ENCODE measurements at regions not wholly inside any gene's neighbourhood (a gene's known extent, or its start where the extent isn't known, plus 50 kb on each side); places are given as distances from the start of the nearest gene placed in this dataset.

DNA sequence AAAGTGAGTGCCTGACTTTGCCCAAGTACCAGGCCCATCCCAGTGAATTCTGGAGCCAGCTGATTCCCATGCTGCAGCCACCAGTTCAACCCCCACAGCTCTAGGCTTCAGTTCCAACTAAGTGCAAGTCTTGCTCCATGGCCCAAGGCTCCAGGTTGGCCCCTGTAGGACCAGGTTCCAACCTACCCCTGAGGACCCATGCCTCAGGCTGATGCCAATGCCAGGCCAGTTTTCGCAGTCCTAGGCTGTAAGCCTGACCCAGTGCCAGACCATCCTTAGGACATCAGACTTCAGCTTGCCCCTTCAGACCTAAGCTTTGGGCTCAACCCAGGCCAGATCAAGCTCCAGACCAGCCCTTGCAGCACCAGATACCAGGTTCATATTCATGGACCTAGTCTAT lies 352.6 kb downstream of the FSCB start:
- Mint-ChIP-seq H3K4me3 (no peak overlapping the region), H3K36me3 (ENCODE audit: insufficient read depth in 2 of 2) (peaks cover 0 to 3% of the 10 kb centered on the region in 2 donors), H3K27me3 (ENCODE audit: low read depth) (no peaks in the 10 kb centered on the region), H3K27ac (no peak overlapping the region), H3K9me3 (peaks cover 8 to 11% of the 10 kb centered on the region in 2 donors), H3K4me1 (ENCODE audit: low read depth) (no peaks in the 10 kb centered on the region)
- no peak for DNase-seq
- no peak for ATAC-seq (replicated peaks in 1 of 2)

DNA sequence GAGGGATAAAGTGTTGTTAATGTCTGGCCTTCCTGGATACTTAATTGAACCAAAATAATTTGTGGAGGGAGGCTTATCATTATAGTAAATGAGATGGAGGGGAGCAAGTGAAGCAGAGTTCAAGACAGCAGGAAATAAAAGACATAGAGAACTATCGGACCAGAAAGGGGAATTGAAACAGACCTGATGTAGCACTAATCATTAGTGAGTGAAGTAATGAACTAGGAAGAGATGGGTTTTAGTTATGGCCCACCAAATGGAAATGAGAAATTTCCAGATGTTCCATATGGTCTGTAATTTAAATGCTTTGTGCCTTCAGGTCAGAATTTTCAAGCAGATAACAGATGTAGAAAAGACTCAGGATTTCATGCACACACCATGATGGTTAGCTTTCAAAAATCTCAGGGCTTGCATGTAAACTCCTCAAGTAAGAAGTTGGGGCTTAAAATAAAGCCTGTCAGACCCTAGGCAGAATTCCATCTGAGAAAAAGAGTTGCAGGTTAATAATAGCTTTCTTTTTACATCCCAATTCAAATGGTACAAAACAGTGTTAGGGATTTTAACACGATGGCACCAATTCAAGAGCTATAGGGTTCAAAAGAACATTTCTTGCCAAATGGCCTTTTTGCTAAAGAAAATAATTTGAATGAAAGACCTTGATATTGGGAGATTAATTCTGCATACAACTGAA lies 355.8 kb downstream of the FSCB start:
- Mint-ChIP-seq H3K9me3 (peaks cover 8% of the 10 kb centered on the region in 2 donors), H3K4me1 (ENCODE audit: low read depth) (no peaks in the 10 kb centered on the region), H3K36me3 (ENCODE audit: insufficient read depth in 2 of 2) (peaks cover 0 to 3% of the 10 kb centered on the region in 2 donors), H3K27ac (no peak overlapping the region), H3K4me3 (no peak overlapping the region), H3K27me3 (ENCODE audit: low read depth) (no peaks in the 10 kb centered on the region)
- DNase-seq (no peak), ATAC-seq (replicated peaks in 1 of 2) (no peak)

DNA sequence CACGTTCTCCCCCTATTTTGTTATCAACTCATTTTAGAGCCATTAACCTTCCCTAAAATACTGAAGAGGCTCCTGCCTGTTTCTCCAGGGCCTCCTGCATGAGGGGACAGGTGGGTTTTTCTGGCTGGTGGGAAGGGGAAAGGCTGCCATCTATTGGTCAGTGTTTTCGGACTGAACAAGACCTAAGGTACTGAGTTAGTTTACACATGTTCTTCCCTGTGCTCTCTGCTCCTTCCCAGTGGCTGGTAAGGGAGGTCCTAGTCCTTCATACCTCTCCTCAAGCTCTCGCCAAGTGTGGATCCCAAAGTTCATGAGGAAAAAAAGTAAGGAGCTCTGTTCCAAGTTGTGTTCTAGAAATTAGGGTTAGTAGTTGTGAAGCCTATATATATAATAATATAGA lies 357.5 kb downstream of the FSCB start:
- no peak for DNase-seq
- no peaks in the 10 kb centered on the region for H3K4me1 Mint-ChIP-seq (ENCODE audit: low read depth)
- H3K27me3 Mint-ChIP-seq (ENCODE audit: low read depth) = no peaks in the 10 kb centered on the region
- H3K9me3 Mint-ChIP-seq = peaks cover 7 to 9% of the 10 kb centered on the region in 2 donors
- no peak overlapping the region for H3K4me3 Mint-ChIP-seq
- no peaks in the 10 kb centered on the region for H3K36me3 Mint-ChIP-seq (ENCODE audit: insufficient read depth in 2 of 2)
- ATAC-seq (replicated peaks in 1 of 2) = no peak
- no peak overlapping the region for H3K27ac Mint-ChIP-seq

DNA sequence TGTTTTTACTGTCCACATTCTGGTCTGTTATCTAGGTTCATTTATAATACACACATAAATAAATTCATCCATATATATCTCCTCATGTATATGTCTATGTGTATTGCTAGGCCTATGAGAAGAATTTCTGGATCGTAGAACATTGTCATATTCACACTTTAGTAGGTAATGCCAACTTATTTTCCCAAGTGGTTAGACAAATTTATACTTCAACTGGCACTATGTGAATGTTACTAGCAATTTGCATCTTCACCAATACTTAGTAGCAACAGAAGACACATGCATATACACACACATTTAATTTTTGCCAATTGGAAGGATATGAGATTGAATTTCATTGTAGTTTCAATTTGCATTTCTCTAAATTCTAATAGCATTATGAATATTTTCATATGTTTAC lies 365.1 kb downstream of the FSCB start:
- Mint-ChIP-seq H3K27ac (no peak overlapping the region), H3K4me1 (ENCODE audit: low read depth) (no peaks in the 10 kb centered on the region)
- ATAC-seq (replicated peaks in 1 of 2) = no peak

DNA sequence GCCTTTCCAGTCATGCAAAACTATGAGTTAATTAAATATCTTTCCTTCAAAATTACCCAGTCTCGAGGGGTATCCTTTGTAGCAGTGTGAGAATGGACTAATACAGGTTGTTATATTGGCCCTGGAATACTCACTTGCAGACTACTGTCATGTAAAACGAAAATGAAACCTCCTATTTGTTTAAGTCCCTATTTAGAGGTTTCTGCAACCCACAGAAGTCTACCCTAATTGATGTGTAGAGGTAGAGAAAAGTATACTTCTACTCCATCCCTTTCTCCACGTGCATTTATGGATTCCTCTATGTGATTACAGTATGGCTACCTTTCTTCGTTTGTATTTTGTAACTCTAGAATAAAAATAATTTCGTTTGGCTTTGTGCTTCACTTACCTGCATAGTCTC lies 371.1 kb downstream of the FSCB start:
- Mint-ChIP-seq H3K4me1 (ENCODE audit: low read depth) (no peaks in the 10 kb centered on the region), H3K9me3 (peaks cover 5 to 8% of the 10 kb centered on the region in 2 donors), H3K36me3 (ENCODE audit: insufficient read depth in 2 of 2) (no peaks in the 10 kb centered on the region), H3K27ac (no peak overlapping the region), H3K27me3 (ENCODE audit: low read depth) (no peaks in the 10 kb centered on the region), H3K4me3 (no peak overlapping the region)
- DNase-seq (no peak), ATAC-seq (replicated peaks in 1 of 2) (no peak)

More for the DNA sequence above, 365.1 kb downstream of the FSCB start:
- Mint-ChIP-seq H3K9me3 (peaks cover 7 to 9% of the 10 kb centered on the region in 2 donors), H3K36me3 (ENCODE audit: insufficient read depth in 2 of 2) (no peaks in the 10 kb centered on the region), H3K27me3 (ENCODE audit: low read depth) (no peaks in the 10 kb centered on the region), H3K4me3 (no peak overlapping the region)
- no peak for DNase-seq

DNA sequence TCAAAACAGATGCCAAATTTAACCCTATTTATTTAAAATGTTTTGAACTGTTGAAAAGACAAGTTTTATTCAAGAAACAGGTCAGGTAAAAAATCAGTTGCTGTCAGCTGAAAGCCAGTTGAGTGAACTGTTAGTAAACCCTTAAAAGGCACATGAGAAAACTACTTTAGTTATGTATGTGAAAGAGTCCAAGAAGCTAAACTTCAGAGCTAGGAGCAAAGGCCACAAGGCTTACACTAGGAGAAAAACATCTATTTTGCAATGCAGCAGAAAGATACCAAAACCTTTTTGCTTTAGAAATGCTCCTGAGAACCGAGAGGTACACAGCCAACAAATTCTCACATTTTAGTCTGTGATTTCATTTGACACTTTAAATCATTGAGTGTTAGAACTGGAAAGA lies 375.2 kb downstream of the FSCB start:
- peaks cover 5 to 7% of the 10 kb centered on the region in 2 donors for H3K9me3 Mint-ChIP-seq
- H3K4me1 Mint-ChIP-seq (ENCODE audit: low read depth) = no peaks in the 10 kb centered on the region
- no peaks in the 10 kb centered on the region for H3K36me3 Mint-ChIP-seq (ENCODE audit: insufficient read depth in 2 of 2)
- H3K4me3 Mint-ChIP-seq = no peak overlapping the region
- H3K27me3 Mint-ChIP-seq (ENCODE audit: low read depth) = no peaks in the 10 kb centered on the region
- ATAC-seq (replicated peaks in 1 of 2) (no peak), DNase-seq (no peak)
- no peak overlapping the region for H3K27ac Mint-ChIP-seq

DNA sequence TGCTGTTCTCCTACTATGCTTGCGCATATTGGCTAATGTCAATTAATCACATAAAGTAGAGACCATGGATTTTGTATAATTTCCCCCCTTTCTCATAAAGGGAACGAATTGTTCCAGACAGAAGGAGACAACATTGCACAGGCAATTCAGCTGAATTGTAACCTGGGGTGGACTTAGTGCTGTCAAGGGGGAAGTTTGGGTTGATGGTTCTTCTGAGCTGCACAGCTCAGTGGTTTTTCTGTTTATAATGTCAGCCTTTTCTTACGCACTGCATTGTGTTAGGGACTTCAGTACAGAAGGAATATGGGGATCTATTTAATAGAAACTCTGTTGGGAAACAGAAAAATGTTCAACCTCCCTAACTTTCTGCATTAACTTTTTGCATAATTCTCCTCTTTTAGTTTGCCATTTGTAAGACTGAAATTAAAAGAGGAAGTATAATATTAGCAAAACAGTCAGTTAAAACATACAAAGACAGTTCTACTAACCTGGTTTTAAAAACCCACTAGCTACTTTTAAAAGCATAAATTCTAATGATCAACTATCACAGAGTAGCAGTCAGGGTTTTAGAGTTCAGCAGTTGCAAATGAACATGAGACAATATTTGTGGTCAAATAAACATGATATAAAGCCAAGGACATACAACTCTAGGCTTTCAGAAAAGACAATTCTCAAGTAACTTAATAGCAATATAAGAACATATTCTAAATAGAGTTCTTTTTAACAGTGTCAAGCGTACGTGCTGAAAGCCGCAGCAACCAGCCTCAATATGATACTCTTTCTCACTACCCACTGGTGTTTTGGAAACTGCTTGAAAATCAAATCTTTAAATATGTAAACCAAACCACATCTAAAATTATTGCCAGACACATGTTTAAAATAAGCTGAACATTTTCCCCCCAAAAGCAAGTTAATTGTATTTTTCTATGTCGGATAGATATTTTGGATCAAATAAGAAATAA lies 393.0 kb downstream of the FSCB start:
- Mint-ChIP-seq H3K27ac (no peak overlapping the region), H3K9me3 (peaks cover 9 to 11% of the 10 kb centered on the region in 2 donors), H3K4me1 (ENCODE audit: low read depth) (no peaks in the 10 kb centered on the region), H3K27me3 (ENCODE audit: low read depth) (no peaks in the 10 kb centered on the region), H3K36me3 (ENCODE audit: insufficient read depth in 2 of 2) (no peaks in the 10 kb centered on the region), H3K4me3 (no peak overlapping the region)
- DNase-seq (no peak), ATAC-seq (replicated peaks in 1 of 2) (no peak)

DNA sequence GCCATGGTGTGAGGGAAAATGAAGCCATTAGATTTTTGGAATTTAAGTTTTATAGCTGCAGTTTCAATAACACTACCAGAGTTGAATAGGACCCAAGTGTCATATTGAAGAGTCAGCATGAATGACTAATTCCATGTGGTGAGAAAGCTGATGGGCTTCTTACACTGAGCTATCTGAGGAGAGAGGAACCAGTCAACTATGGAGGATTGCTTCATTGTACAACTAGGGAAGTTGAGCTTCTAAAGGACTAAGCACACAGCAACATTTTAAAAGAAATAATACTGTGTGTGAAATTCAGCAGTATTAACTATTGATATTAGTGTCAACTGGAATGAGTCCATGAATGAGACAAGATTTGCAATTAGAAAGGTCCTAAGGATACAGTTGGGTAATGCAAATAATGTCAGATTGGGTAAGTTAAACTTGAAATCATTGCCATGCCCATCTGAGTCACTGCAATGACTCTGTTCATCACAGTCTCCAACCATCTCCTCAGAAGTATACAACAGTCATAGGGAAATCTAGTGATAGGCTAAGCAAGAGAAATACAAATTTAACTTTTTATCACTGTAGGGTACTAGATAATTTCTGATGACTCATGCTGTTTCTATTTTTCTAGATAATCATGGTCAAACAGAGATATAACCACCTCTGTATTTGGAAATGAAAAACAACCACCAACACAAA lies 394.2 kb downstream of the FSCB start:
- H3K4me3 Mint-ChIP-seq = no peak overlapping the region
- DNase-seq (no peak), ATAC-seq (replicated peaks in 1 of 2) (no peak)
- no peaks in the 10 kb centered on the region for H3K27me3 Mint-ChIP-seq (ENCODE audit: low read depth)
- peaks cover 8 to 11% of the 10 kb centered on the region in 2 donors for H3K9me3 Mint-ChIP-seq
- H3K36me3 Mint-ChIP-seq (ENCODE audit: insufficient read depth in 2 of 2) = no peaks in the 10 kb centered on the region
- no peaks in the 10 kb centered on the region for H3K4me1 Mint-ChIP-seq (ENCODE audit: low read depth)
- no peak overlapping the region for H3K27ac Mint-ChIP-seq

DNA sequence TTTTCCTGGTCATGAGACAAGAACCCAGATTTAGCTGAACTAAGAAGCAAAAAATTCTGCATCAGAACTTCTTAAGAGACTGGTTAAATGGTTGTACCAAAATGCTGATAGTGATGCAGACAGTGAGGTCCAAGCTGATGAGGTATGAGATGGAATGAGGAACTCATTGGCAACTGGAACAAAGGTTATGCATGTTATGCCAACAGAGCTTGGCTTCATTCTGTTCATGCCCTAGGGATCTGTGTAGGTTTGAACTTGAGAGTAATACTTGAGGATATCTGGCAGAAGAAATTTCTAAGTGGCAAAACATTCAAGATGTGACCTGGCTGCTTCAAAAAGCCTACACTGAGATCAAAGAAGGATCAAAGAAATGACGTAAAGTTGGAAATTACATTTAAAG lies 398.0 kb downstream of the FSCB start:
- no peaks in the 10 kb centered on the region for H3K36me3 Mint-ChIP-seq (ENCODE audit: insufficient read depth in 2 of 2)
- no peak overlapping the region for H3K27ac Mint-ChIP-seq
- peaks cover 3 to 9% of the 10 kb centered on the region in 2 donors for H3K9me3 Mint-ChIP-seq
- DNase-seq (no peak), ATAC-seq (replicated peaks in 1 of 2) (no peak)
- no peaks in the 10 kb centered on the region for H3K27me3 Mint-ChIP-seq (ENCODE audit: low read depth)
- no peak overlapping the region for H3K4me3 Mint-ChIP-seq
- H3K4me1 Mint-ChIP-seq (ENCODE audit: low read depth) = no peaks in the 10 kb centered on the region

DNA sequence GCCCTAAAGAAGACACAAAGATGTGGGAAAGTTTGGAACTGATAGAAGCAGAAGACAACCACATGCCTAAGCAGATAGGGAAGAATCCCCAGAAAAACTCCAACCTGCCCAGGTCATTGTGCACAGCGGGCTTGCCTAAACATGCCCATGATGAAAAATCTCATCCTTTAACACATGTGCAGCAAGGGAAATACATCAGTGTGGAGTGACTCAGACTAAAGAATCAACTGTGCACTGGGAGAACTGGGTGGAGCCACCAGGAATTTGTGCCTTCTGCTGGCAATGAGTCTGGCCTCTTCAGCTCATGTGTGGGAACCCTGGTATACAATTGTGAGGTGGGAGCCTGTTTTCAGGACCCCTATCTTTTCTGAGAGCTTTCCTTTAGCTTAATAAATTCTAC lies 398.5 kb downstream of the FSCB start:
- H3K27me3 Mint-ChIP-seq (ENCODE audit: low read depth) = no peaks in the 10 kb centered on the region
- no peak overlapping the region for H3K27ac Mint-ChIP-seq
- ATAC-seq (replicated peaks in 1 of 2) (no peak), DNase-seq (no peak)
- H3K9me3 Mint-ChIP-seq = peaks cover 3 to 9% of the 10 kb centered on the region in 2 donors
- no peak overlapping the region for H3K4me3 Mint-ChIP-seq
- no peaks in the 10 kb centered on the region for H3K36me3 Mint-ChIP-seq (ENCODE audit: insufficient read depth in 2 of 2)
- H3K4me1 Mint-ChIP-seq (ENCODE audit: low read depth) = no peaks in the 10 kb centered on the region

DNA sequence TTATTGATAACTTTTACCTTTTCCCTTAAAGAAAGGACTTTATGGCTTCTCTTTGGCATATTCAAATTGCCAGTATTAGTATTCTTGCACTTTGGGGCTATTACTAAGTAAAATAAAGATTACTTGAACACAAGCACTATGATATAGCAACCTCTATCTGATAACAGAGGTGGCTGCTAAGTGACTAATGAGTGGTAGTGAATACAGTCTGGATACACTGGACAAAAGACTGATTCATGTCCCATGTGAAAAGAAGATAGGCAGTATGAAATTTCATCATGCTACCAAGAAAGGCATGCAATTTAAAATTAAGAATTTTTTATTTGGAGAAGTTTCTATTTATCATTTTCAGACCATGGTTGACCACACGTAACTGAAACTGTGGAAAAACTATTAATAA lies 399.9 kb downstream of the FSCB start:
- H3K27ac Mint-ChIP-seq = no peak overlapping the region
- no peaks in the 10 kb centered on the region for H3K4me1 Mint-ChIP-seq (ENCODE audit: low read depth)
- peaks cover 3 to 9% of the 10 kb centered on the region in 2 donors for H3K9me3 Mint-ChIP-seq
- no peaks in the 10 kb centered on the region for H3K27me3 Mint-ChIP-seq (ENCODE audit: low read depth)
- ATAC-seq (replicated peaks in 1 of 2) (no peak), DNase-seq (no peak)
- H3K4me3 Mint-ChIP-seq = no peak overlapping the region
- no peaks in the 10 kb centered on the region for H3K36me3 Mint-ChIP-seq (ENCODE audit: insufficient read depth in 2 of 2)

DNA sequence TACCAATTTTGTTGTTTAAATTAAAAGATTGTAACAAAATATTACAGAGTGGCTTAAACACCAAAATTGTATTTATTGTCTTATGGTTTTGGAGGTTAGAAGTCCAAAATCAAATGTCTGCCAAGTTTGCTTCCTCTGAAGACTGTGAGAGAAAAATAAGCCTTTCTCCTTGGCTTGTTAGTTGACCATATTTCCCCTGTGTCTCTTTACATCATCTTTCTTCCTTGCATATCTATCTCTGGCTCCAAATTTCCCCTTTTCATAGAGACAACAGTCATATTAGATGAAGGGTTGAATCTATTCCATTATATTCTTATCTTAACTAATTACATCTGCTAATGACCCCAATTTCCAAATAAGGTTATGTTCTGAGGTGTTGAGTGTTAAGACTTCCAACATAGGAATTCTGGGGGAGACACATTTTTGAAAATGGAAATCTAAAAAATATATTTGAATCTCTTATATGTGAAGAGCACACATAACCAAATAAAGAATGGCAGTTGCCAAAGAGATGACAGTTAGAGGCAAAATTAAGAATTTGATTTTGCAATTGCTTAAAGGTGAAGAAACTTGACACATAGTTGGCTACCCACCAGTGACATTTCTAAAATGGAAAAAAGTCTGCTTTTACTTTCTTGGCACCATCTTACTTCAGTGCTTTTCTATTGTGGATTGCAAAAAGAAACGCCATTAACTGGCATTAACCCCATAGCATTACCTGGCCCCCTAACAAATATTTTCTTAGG lies 407.2 kb downstream of the FSCB start:
- peaks cover 4 to 11% of the 10 kb centered on the region in 2 donors for H3K9me3 Mint-ChIP-seq
- H3K4me3 Mint-ChIP-seq = no peak overlapping the region

More for the DNA sequence above, 407.2 kb downstream of the FSCB start:
- Mint-ChIP-seq H3K36me3 (ENCODE audit: insufficient read depth in 2 of 2) (no peaks in the 10 kb centered on the region), H3K4me1 (ENCODE audit: low read depth) (no peaks in the 10 kb centered on the region), H3K27ac (no peak overlapping the region), H3K27me3 (ENCODE audit: low read depth) (no peaks in the 10 kb centered on the region)
- ATAC-seq (replicated peaks in 1 of 2) = no peak
- DNase-seq = no peak

Data from activated T-cell treated with anti-CD3 and anti-CD28 coated beads, Interleukin-2, amount 50 U/mL, for 72 hours (primary cell).